Heart left ventricle (tissue), 16 donors: ENCODE measurements at regions not wholly inside any gene's neighbourhood (a gene's known extent, or its start where the extent isn't known, plus 50 kb on each side); places are given as distances from the start of the nearest gene placed in this dataset.

ENCODE experiments used
- ATAC-seq, 4 donors: fragments of 200-7000 bp; cut with Tn5 transposase; one replicate each; pipeline ENCODE4 v1.9.1; 2020 to 2022; ENCODE audit warnings: moderate library complexity in 4 of 4, mild to moderate bottlenecking in 3 of 4, moderate number of reproducible peaks in 1 of 4
- DNase-seq, 5 donors: peaks; one replicate each; pipeline ENCODE4 v3.0.0-alpha.2; 2020
- H3K27ac ChIP-seq, 12 donors: fragments of 200-600 bp; sonication (generic) in 4 of 12; one replicate each; pipeline versions ENCODE4 v1.5.0 to v1.8.0; 2016 to 2022; ENCODE audit warnings: mild to moderate bottlenecking in 2 of 12
- H3K27me3 ChIP-seq, 9 donors: fragments of 200-600 bp; sonication (generic) in 2 of 9; one replicate each; pipeline versions ENCODE4 v1.5.1 to v1.8.0; 2016 to 2022; ENCODE audit warnings: mild to moderate bottlenecking in 3 of 9
- H3K36me3 ChIP-seq, 9 donors: fragments of 200-600 bp; sonication (generic) in 2 of 9; one replicate each; pipeline versions ENCODE4 v1.5.0 to v1.8.0; 2018 to 2022; ENCODE audit warnings: mild to moderate bottlenecking in 2 of 9
- H3K4me1 ChIP-seq, 12 donors: fragments of 200-600 bp; sonication (generic) in 4 of 12; one replicate each; pipeline versions ENCODE4 v1.5.0 to v1.8.0; 2016 to 2022; ENCODE audit warnings: mild to moderate bottlenecking in 3 of 12
- H3K4me3 ChIP-seq, 12 donors: fragments of 200-600 bp; sonication (generic) in 4 of 12; one replicate each; pipeline versions ENCODE4 v1.5.0 to v1.8.0; 2017 to 2022; ENCODE audit warnings: mild to moderate bottlenecking in 9 of 12, moderate library complexity in 4 of 12
- H3K9me3 ChIP-seq, 12 donors: fragments of 200-600 bp; sonication (generic) in 4 of 12; one replicate each; pipeline versions ENCODE4 v1.5.0 to v1.8.0; 2016 to 2022; ENCODE audit warnings: mild to moderate bottlenecking in 1 of 12
- POLR2A ChIP-seq, 2 donors: fragments of 450-650 bp; IDR thresholded peaks; one replicate each; pipeline ENCODE4 v1.6.1; 2017; ENCODE audit warnings: antibody characterized with exemption in 2 of 2, mild to moderate bottlenecking in 2 of 2, moderate library complexity in 2 of 2
- WGBS, 4 donors: extraction: QIAGEN DNeasy Blood & Tissue Kit in 2 of 4; methylation state at CpG; one replicate each; pipeline versions ENCODE4 v1.1.5 to v1.1.7; 2013 to 2018; 5-methylcytosine and 5-hydroxymethylcytosine counted together
- intact Hi-C, 10 donors: fragments of 100-400 bp; cut with DNase I; formaldehyde crosslinking; loops; one replicate each; pipeline versions ENCODE4 v1.11.1 to v1.14.2; 2022
- TF ChIP-seq, protein P1 (sequence below), 12 donors: fragments of 200-600 bp; sonication (generic) in 4 of 12; IDR thresholded peaks; one replicate each; pipeline versions ENCODE4 v1.5.0 to v1.8.0; 2018 to 2022; ENCODE audit warnings: antibody characterized with exemption in 12 of 12, mild to moderate bottlenecking in 5 of 12
- donor health status: ischemic (EF 13 %, LVEDD 7.1; RV severe dilation, severe dysfunction).
- donor health status: healthy with polysubstance abuse.
- donor health status: DM: no; HTN: yes; CAD: no.
- donor health status: DM: no; HTN: no; CAD: no.
- donor health status: ischemic (EF 25% LVEDD 6.9; RV normal size, moderate dysfunction).
- donor health status: ischemic (EF 25% LVEDD 5.7; RV mildly dilated, moderate dysfunction).
- donor health status: healthy.
- donor health status: DM: yes; HTN: yes; CAD: no.
- donor health status: ischemic (EF 35%, LVEDD 5.7; RV mildly dilated, moderate dysfunction).
- donor health status: nonischemic (EF 11% LVEDD 7.7; RV severe dilation, severe dysfunction).
- donor health status: DM: yes; HTN: yes; CAD: no.
- donor health status: PGD.
- donor health status: ischemic (EF 29% LVEDD 5.4; RV normal size, mild dysfunction).
- donor health status: nonischemic (EF 23%, LVEDD 6.1; RV moderate dilation, normal function).

DNA sequence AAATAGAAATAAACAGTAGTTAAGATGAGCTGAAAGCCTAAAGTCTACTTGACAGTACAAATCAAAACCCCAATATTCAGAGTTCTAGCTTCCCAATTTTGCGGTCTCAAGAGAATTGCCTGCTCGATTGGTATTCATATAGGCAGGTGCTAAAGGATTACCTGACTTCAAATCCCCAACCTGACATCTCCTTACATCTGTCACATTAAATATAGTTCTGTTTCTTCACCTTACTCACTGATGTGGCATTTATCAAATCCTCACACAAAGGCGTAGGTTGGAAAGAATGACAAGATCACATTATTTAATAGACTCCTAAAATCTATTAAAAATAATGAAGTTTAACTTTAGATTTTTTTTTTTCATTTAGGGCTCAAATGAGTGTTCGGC lies 72.8 kb upstream of the ANKH start:
- ATAC-seq (no peak), DNase-seq (no peak)
- 96 to 97% (median 96%) methylated on average over 4 of the region's 4 CpGs for WGBS, 4 donors
- intact Hi-C loops, result loop anchor here in 3 of 10 donors (5.0 to 10.0 kb wide), 3 partner anchors 60 to 72 kb away; partner anchors contain the start of gene ANKH (in 2 of the 3)
- TF ChIP-seq, protein P1, sequence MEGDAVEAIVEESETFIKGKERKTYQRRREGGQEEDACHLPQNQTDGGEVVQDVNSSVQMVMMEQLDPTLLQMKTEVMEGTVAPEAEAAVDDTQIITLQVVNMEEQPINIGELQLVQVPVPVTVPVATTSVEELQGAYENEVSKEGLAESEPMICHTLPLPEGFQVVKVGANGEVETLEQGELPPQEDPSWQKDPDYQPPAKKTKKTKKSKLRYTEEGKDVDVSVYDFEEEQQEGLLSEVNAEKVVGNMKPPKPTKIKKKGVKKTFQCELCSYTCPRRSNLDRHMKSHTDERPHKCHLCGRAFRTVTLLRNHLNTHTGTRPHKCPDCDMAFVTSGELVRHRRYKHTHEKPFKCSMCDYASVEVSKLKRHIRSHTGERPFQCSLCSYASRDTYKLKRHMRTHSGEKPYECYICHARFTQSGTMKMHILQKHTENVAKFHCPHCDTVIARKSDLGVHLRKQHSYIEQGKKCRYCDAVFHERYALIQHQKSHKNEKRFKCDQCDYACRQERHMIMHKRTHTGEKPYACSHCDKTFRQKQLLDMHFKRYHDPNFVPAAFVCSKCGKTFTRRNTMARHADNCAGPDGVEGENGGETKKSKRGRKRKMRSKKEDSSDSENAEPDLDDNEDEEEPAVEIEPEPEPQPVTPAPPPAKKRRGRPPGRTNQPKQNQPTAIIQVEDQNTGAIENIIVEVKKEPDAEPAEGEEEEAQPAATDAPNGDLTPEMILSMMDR (IDR thresholded peaks at IDR 0.05), result no peak
- TF ChIP-seq POLR2A (IDR thresholded peaks at IDR 0.05), result no peak
- Histone ChIP-seq H3K36me3 (no peaks in the 10 kb centered on the region), H3K4me1 (peaks cover 0 to 10% (median 6%) of the 10 kb centered on the region in 12 donors), H3K9me3 (peaks cover 0 to 1% (median 0%) of the 10 kb centered on the region in 12 donors), H3K4me3 (no peak overlapping the region), H3K27ac (no peak overlapping the region), H3K27me3 (no peaks in the 10 kb centered on the region)

DNA sequence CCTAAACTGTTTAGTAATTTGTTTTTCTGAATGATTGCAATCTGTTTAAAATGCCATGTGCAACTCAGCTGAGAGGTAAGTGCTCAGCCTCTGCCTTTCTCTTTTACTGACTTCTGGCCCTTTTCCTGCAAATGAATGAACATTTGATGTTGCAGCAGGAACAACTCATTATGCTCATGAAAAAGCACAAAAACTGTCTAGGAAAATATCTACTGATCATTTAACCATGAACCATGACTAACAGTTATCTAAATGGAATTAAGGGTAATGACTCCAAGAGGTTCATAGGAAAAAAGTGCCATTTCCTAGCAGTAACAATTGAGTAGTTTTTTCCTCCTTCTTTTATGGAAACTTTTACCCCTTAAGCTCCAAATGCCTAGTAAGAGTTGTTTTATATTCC lies 70.6 kb upstream of the ANKH start:
- no peak for DNase-seq
- H3K36me3 ChIP-seq, result no peaks in the 10 kb centered on the region
- no peak overlapping the region for H3K4me3 ChIP-seq
- ATAC-seq, result no peak
- no peaks in the 10 kb centered on the region for H3K27me3 ChIP-seq
- TF ChIP-seq, protein P1 (IDR thresholded peaks at IDR 0.05), result no peak
- TF ChIP-seq POLR2A (IDR thresholded peaks at IDR 0.05), result no peak
- intact Hi-C loops, result loop anchor here in 3 of 10 donors (5.0 to 10.0 kb wide), 3 partner anchors 63 to 70 kb away; partner anchors contain the start of gene ANKH (in 2 of the 3)
- H3K4me1 ChIP-seq, result peaks cover 0 to 19% (median 7%) of the 10 kb centered on the region in 12 donors
- H3K9me3 ChIP-seq, result no peaks in the 10 kb centered on the region
- H3K27ac ChIP-seq, result no peak overlapping the region

DNA sequence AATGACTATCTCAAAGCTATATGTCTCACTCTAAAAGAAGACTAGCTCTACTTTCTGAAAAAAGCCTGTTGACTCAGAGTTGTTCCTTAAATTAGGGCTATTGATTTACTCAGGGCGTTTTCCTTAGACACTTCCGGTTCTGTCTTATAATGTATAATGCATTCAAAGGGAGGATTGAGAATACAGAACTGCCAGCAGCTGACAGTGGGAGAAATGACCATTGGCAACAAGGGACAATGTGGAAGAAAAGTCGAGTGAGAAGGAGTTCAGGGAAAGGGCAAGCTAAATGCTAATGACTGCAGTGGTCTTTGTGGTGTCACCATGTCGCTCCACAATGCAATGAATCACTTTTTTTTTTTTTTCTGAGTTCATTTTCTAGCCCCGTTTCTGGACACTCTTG lies 65.7 kb upstream of the ANKH start:
- H3K27me3 ChIP-seq, result no peaks in the 10 kb centered on the region
- no peaks in the 10 kb centered on the region for H3K9me3 ChIP-seq
- ATAC-seq, result peak in 3 of 4 donors; percentile 64 to 72 (median 69)
- no peak overlapping the region for H3K4me3 ChIP-seq
- peak overlapping the region in 7 of 12 donors; percentile 23 to 65 (median 48) for H3K27ac ChIP-seq
- DNase-seq, result peak in 1 of 5 donors; percentile 30
- intact Hi-C loops, result loop anchor here in 2 of 10 donors (5.0 to 10.0 kb wide), 3 partner anchors 35 to 65 kb away; partner anchors contain the start of gene ANKH (in 2 of the 2)
- WGBS, 4 donors, result 54 to 69% (median 61%) methylated on average over 5 of the region's 5 CpGs
- H3K4me1 ChIP-seq, result peaks cover 0 to 28% (median 2%) of the 10 kb centered on the region in 12 donors
- no peak for TF ChIP-seq POLR2A (IDR thresholded peaks at IDR 0.05)
- TF ChIP-seq, protein P1 (IDR thresholded peaks at IDR 0.05), result no peak
- no peaks in the 10 kb centered on the region for H3K36me3 ChIP-seq

DNA sequence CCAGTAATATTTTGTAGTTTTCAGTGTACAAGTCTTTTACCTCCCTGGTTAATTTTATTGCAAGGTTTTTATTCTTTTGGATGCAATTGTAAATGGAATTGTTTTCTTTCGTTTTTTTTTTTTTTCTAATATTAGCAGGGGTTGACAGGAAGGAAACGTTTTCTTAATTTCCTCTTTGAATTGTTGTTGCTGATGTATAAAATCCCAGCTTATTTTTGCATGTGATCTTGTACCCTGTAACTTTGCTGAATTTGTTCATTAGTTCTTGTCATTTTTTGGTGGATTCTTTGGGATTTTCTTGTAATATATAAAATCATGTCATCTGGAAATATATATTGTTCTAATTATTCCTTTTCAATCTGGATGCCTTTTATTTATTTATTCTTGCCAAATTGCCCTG lies 65.0 kb upstream of the ANKH start:
- Histone ChIP-seq H3K4me3 (no peak overlapping the region), H3K9me3 (no peaks in the 10 kb centered on the region), H3K27ac (peak overlapping the region in 7 of 12 donors; percentile 17 to 65 (median 47)), H3K27me3 (no peaks in the 10 kb centered on the region), H3K36me3 (no peaks in the 10 kb centered on the region), H3K4me1 (peaks cover 0 to 28% (median 2%) of the 10 kb centered on the region in 12 donors)
- no peak for DNase-seq
- WGBS, 4 donors, result 44 to 51% (median 46%) methylated on average over 2 of the region's 2 CpGs
- ATAC-seq, result no peak
- TF ChIP-seq POLR2A (IDR thresholded peaks at IDR 0.05), result no peak
- TF ChIP-seq, protein P1 (IDR thresholded peaks at IDR 0.05), result no peak
- intact Hi-C loops, result loop anchor here in 2 of 10 donors (5.0 to 10.0 kb wide), 3 partner anchors 34 to 64 kb away; partner anchors contain the start of gene ANKH (in 2 of the 2)
